Psoas muscle (tissue), 7 donors: ENCODE measurements at regions not wholly inside any gene's neighbourhood (a gene's known extent, or its start where the extent isn't known, plus 50 kb on each side); places are given as distances from the start of the nearest gene placed in this dataset.

ENCODE experiments used
- ATAC-seq, 4 donors: fragments of 200-7000 bp; cut with Tn5 transposase; one replicate each; pipeline ENCODE4 v1.9.1; 2020; ENCODE audit warnings: moderate library complexity in 3 of 4, mild to moderate bottlenecking in 2 of 4
- DNase-seq, 2 donors: peaks; one replicate each; pipeline ENCODE4 v3.0.0-alpha.2; 2020
- H3K27ac ChIP-seq: fragments of 200-600 bp; one replicate; pipeline ENCODE4 v1.8.0; 2022
- H3K27me3 ChIP-seq, 3 donors: fragments of 200-600 bp in 1 of 3; one replicate each; pipeline versions ENCODE4 v1.6.1 to v1.8.0; 2013 to 2022; ENCODE audit warnings: low read length in 2 of 3, mild to moderate bottlenecking in 2 of 3, moderate library complexity in 1 of 3; ENCODE audit not compliant: insufficient read depth in 3 of 3
- H3K36me3 ChIP-seq, 2 donors: fragments of 200-600 bp in 1 of 2; one replicate each; pipeline versions ENCODE4 v1.6.1 to v1.8.0; 2013 to 2022; ENCODE audit warnings: low read depth in 1 of 2, mild to moderate bottlenecking in 1 of 2, moderate library complexity in 1 of 2; ENCODE audit not compliant: insufficient read depth in 1 of 2
- H3K4me1 ChIP-seq: fragments of 200-600 bp; one replicate; pipeline ENCODE4 v1.8.0; 2022
- H3K4me3 ChIP-seq: fragments of 200-600 bp; one replicate; pipeline ENCODE4 v1.8.0; 2022; ENCODE audit warnings: mild to moderate bottlenecking
- H3K9me3 ChIP-seq: fragments of 200-600 bp; one replicate; pipeline ENCODE4 v1.8.0; 2022
- WGBS, 3 donors: extraction: QIAGEN DNeasy Blood & Tissue Kit; methylation state at CpG; one replicate each; pipeline versions ENCODE4 v1.1.6 to v1.1.7; 2013; 5-methylcytosine and 5-hydroxymethylcytosine counted together
- intact Hi-C, 2 donors: fragments of 100-400 bp; cut with DNase I; formaldehyde crosslinking; loops; one replicate each; pipeline versions ENCODE4 v1.11.0 to v1.14.2; 2022
- TF ChIP-seq, protein P1 (sequence below): fragments of 200-600 bp; IDR thresholded peaks from one replicate; pipeline ENCODE4 v1.8.0; 2022; ENCODE audit warnings: antibody characterized with exemption
- donor health status: healthy with polysubstance abuse.
- donor health status: DM: no; HTN: no; CAD: no; lungs with moderate emphysema.
- donor health status: Bipolar disorder and iron deficiency.
- donor health status: healthy.
- donor health status: DM: yes; HTN: yes; CAD: no.
- donor health status: DM: no; HTN: no; CAD: no.
- donor health status: DM: yes; HTN: yes; CAD: no.

DNA sequence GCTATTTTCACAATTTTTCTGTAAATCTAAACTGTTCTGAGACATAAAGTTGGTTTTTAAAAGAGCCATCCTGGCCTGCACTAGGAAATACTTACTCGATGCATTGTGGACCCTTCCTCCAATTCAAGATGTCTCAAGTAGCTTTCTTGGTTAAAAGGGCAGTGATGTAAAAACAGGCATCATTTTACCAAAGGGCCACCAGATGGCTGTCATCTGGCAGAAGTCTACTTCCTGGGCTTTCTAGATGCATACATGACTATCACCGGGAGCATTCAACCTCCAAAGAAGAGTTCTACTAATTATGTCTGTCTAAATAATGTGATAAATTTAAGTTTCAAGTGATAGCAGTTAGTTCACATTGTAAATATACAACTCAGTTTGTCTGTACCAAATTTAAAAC lies 96.8 kb upstream of the FRMD6 start:
- H3K4me1 ChIP-seq = no peaks in the 10 kb centered on the region
- TF ChIP-seq, protein P1, sequence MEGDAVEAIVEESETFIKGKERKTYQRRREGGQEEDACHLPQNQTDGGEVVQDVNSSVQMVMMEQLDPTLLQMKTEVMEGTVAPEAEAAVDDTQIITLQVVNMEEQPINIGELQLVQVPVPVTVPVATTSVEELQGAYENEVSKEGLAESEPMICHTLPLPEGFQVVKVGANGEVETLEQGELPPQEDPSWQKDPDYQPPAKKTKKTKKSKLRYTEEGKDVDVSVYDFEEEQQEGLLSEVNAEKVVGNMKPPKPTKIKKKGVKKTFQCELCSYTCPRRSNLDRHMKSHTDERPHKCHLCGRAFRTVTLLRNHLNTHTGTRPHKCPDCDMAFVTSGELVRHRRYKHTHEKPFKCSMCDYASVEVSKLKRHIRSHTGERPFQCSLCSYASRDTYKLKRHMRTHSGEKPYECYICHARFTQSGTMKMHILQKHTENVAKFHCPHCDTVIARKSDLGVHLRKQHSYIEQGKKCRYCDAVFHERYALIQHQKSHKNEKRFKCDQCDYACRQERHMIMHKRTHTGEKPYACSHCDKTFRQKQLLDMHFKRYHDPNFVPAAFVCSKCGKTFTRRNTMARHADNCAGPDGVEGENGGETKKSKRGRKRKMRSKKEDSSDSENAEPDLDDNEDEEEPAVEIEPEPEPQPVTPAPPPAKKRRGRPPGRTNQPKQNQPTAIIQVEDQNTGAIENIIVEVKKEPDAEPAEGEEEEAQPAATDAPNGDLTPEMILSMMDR = no peak
- H3K4me3 ChIP-seq = no peak overlapping the region
- WGBS, 3 donors = 74 to 86% (median 80%) methylated on average over 2 of the region's 2 CpGs
- no peak for ATAC-seq
- H3K27ac ChIP-seq = no peak overlapping the region
- no peaks in the 10 kb centered on the region for H3K9me3 ChIP-seq
- DNase-seq = no peak
- no peaks in the 10 kb centered on the region for H3K36me3 ChIP-seq
- intact Hi-C loops = no loop called here
- H3K27me3 ChIP-seq = no peaks in the 10 kb centered on the region

GRCh38 chr14:51561141-51561540 lies 90.6 kb upstream of the FRMD6 start:
- H3K4me1 ChIP-seq = no peaks in the 10 kb centered on the region
- H3K9me3 ChIP-seq = no peaks in the 10 kb centered on the region
- no peaks in the 10 kb centered on the region for H3K36me3 ChIP-seq
- no peak for ATAC-seq
- TF ChIP-seq, protein P1 = no peak
- no peak overlapping the region for H3K27ac ChIP-seq
- intact Hi-C loops = no loop called here
- no peaks in the 10 kb centered on the region for H3K27me3 ChIP-seq
- WGBS, 3 donors = 97 to 100% (median 99%) methylated on average over 2 of the region's 2 CpGs
- DNase-seq = no peak
- no peak overlapping the region for H3K4me3 ChIP-seq

DNA sequence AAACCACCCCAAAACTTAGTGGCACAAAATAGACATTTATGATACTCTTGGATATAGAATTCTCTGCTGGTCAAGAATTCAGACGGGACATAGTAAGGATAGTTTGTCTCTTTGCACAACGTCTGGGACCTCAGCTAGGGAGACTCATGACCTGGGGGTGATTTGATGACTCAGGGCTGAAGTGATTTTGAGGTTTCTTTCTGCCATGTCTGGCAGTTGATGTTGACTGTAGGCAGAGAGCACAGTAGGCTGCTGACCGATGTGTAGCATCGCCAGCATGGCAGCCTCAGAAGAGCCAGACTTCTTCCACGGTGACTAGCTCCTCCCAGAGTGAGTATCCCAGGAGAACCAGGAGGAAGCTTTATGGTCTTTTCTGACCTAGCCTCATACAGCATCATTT lies 88.9 kb upstream of the FRMD6 start:
- intact Hi-C loops = no loop called here
- WGBS, 3 donors = 86 to 89% (median 87%) methylated on average over 5 of the region's 5 CpGs
- no peaks in the 10 kb centered on the region for H3K9me3 ChIP-seq

DNA sequence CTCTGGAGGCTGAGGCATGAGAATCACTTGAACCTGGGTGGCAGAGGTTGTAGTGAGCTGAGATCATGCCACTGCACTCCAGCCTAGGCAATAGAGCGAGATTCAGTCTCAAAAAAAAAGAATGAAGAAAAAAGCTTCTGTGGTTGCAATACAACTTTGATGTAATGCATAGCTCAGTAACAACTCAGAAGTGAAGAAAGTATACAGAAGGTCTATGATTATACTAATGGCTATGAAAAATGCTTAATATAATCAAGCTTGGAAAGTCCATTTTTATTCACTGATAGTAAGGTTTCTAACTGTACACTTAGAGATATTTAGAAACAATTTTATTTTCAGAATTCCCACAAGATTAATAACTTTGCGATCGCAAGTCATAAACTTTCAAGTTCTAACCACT lies 88.2 kb upstream of the FRMD6 start:
- no peak for ATAC-seq
- no peaks in the 10 kb centered on the region for H3K4me1 ChIP-seq
- TF ChIP-seq, protein P1 = no peak
- WGBS, 3 donors = 92 to 98% (median 97%) methylated on average over 3 of the region's 3 CpGs
- intact Hi-C loops = no loop called here
- H3K36me3 ChIP-seq = no peaks in the 10 kb centered on the region
- no peaks in the 10 kb centered on the region for H3K9me3 ChIP-seq
- no peak overlapping the region for H3K4me3 ChIP-seq
- DNase-seq = no peak
- no peak overlapping the region for H3K27ac ChIP-seq
- H3K27me3 ChIP-seq = no peaks in the 10 kb centered on the region

More for the DNA sequence above, 88.9 kb upstream of the FRMD6 start:
- DNase-seq = no peak
- H3K36me3 ChIP-seq = no peaks in the 10 kb centered on the region
- no peak overlapping the region for H3K27ac ChIP-seq
- no peaks in the 10 kb centered on the region for H3K4me1 ChIP-seq
- ATAC-seq = no peak
- H3K27me3 ChIP-seq = no peaks in the 10 kb centered on the region
- TF ChIP-seq, protein P1 = no peak
- H3K4me3 ChIP-seq = no peak overlapping the region

GRCh38 chr14:51564460-51564859 lies 87.2 kb upstream of the FRMD6 start:
- no peaks in the 10 kb centered on the region for H3K27me3 ChIP-seq
- H3K4me1 ChIP-seq = no peaks in the 10 kb centered on the region
- DNase-seq (no peak), ATAC-seq (no peak)
- H3K36me3 ChIP-seq = no peaks in the 10 kb centered on the region
- TF ChIP-seq, protein P1 = no peak
- intact Hi-C loops = no loop called here
- H3K4me3 ChIP-seq = no peak overlapping the region
- no peaks in the 10 kb centered on the region for H3K9me3 ChIP-seq
- WGBS, 3 donors = 84 to 90% (median 85%) methylated on average over 5 of the region's 5 CpGs
- no peak overlapping the region for H3K27ac ChIP-seq
